Breast epithelium (tissue), 3 donors: ENCODE measurements at regions not wholly inside any gene's neighbourhood (a gene's known extent, or its start where the extent isn't known, plus 50 kb on each side); places are given as distances from the start of the nearest gene placed in this dataset.

Source experiments
- CTCF ChIP-seq, 3 donors: fragments of 450-650 bp; IDR thresholded peaks; one replicate each; pipeline ENCODE4 v1.5.1; 2016 to 2017; ENCODE audit warnings: antibody characterized with exemption in 3 of 3, mild to moderate bottlenecking in 3 of 3, moderate library complexity in 3 of 3
- POLR2A ChIP-seq: fragments of 450-650 bp; IDR thresholded peaks from one replicate; pipeline ENCODE4 v1.6.1; 2016; ENCODE audit warnings: antibody characterized with exemption, mild to moderate bottlenecking, moderate library complexity

GRCh38 chr5:92916036-92916435 lies 665.0 kb downstream of the NR2F1-AS1 start:
- TF ChIP-seq CTCF (IDR thresholded peaks at IDR 0.05) (no peak), POLR2A (no peak)
